ENCODE measurements at regions not wholly inside any gene's neighbourhood (a gene's known extent, or its start where the extent isn't known, plus 50 kb on each side); places are given as distances from the start of the nearest gene placed in this dataset.

- TF ChIP-seq POLR2A (IDR thresholded peaks at IDR 0.05; ENCODE audit: low read length), result no peak
- no peak for TF ChIP-seq GATA1 (IDR thresholded peaks at IDR 0.05; ENCODE audit: low read depth, low read length)
These were observed 1324.4 kb downstream of the GRIK2 start for GRCh38 chr6:102717737-102718456.
